ENCODE measurements at regions not wholly inside any gene's neighbourhood (a gene's known extent, or its start where the extent isn't known, plus 50 kb on each side); places are given as distances from the start of the nearest gene placed in this dataset.

GRCh38 chr1:188877668-188878067, 1600.0 kb downstream of the BRINP3 start:
- Mint-ChIP-seq H3K4me1 (no peaks in the 10 kb centered on the region), H3K27ac (no peak overlapping the region), H3K36me3 (no peaks in the 10 kb centered on the region), H3K4me3 (no peak overlapping the region), H3K9me3 (no peaks in the 10 kb centered on the region), H3K27me3 (no peaks in the 10 kb centered on the region)
- DNase-seq: no peak

GRCh38 chr1:188888386-188888785, 1589.3 kb downstream of the BRINP3 start:
- no peak overlapping the region for H3K4me3 Mint-ChIP-seq
- no peaks in the 10 kb centered on the region for H3K36me3 Mint-ChIP-seq
- no peak overlapping the region for H3K27ac Mint-ChIP-seq
- H3K9me3 Mint-ChIP-seq: peaks cover 7% of the 10 kb centered on the region
- no peaks in the 10 kb centered on the region for H3K27me3 Mint-ChIP-seq
- DNase-seq: no peak
- no peaks in the 10 kb centered on the region for H3K4me1 Mint-ChIP-seq

GRCh38 chr1:188889166-188889565, 1588.5 kb downstream of the BRINP3 start:
- Mint-ChIP-seq H3K4me1 (no peaks in the 10 kb centered on the region), H3K27me3 (no peaks in the 10 kb centered on the region), H3K4me3 (no peak overlapping the region), H3K27ac (no peak overlapping the region), H3K36me3 (no peaks in the 10 kb centered on the region), H3K9me3 (peaks cover 11% of the 10 kb centered on the region)
- DNase-seq: no peak

GRCh38 chr1:188891958-188892357, 1585.7 kb downstream of the BRINP3 start:
- H3K36me3 Mint-ChIP-seq: no peaks in the 10 kb centered on the region
- no peaks in the 10 kb centered on the region for H3K4me1 Mint-ChIP-seq
- H3K9me3 Mint-ChIP-seq: peaks cover 11% of the 10 kb centered on the region
- DNase-seq: no peak
- H3K27me3 Mint-ChIP-seq: no peaks in the 10 kb centered on the region
- no peak overlapping the region for H3K27ac Mint-ChIP-seq
- no peak overlapping the region for H3K4me3 Mint-ChIP-seq

- H3K4me1 Mint-ChIP-seq: no peaks in the 10 kb centered on the region
- H3K27ac Mint-ChIP-seq: no peak overlapping the region
- no peaks in the 10 kb centered on the region for H3K27me3 Mint-ChIP-seq
- H3K4me3 Mint-ChIP-seq: no peak overlapping the region
- no peaks in the 10 kb centered on the region for H3K36me3 Mint-ChIP-seq
- DNase-seq: no peak
- H3K9me3 Mint-ChIP-seq: peaks cover 10% of the 10 kb centered on the region
Measured at GRCh38 chr1:188895611-188896010, 1582.1 kb downstream of the BRINP3 start.

GRCh38 chr1:188903241-188903640, 1574.4 kb downstream of the BRINP3 start:
- no peaks in the 10 kb centered on the region for H3K4me1 Mint-ChIP-seq
- H3K27me3 Mint-ChIP-seq: no peaks in the 10 kb centered on the region
- no peak overlapping the region for H3K27ac Mint-ChIP-seq
- H3K4me3 Mint-ChIP-seq: no peak overlapping the region
- H3K36me3 Mint-ChIP-seq: no peaks in the 10 kb centered on the region
- peaks cover 6% of the 10 kb centered on the region for H3K9me3 Mint-ChIP-seq
- DNase-seq: no peak

GRCh38 chr1:188904201-188904600, 1573.5 kb downstream of the BRINP3 start:
- no peak for DNase-seq
- no peak overlapping the region for H3K27ac Mint-ChIP-seq
- no peak overlapping the region for H3K4me3 Mint-ChIP-seq
- H3K4me1 Mint-ChIP-seq: no peaks in the 10 kb centered on the region
- H3K36me3 Mint-ChIP-seq: no peaks in the 10 kb centered on the region
- no peaks in the 10 kb centered on the region for H3K27me3 Mint-ChIP-seq
- peaks cover 6% of the 10 kb centered on the region for H3K9me3 Mint-ChIP-seq

- DNase-seq: no peak
- peaks cover 4% of the 10 kb centered on the region for H3K9me3 Mint-ChIP-seq
- H3K4me1 Mint-ChIP-seq: no peaks in the 10 kb centered on the region
- no peaks in the 10 kb centered on the region for H3K27me3 Mint-ChIP-seq
- no peaks in the 10 kb centered on the region for H3K36me3 Mint-ChIP-seq
- no peak overlapping the region for H3K4me3 Mint-ChIP-seq
- no peak overlapping the region for H3K27ac Mint-ChIP-seq
Measured at GRCh38 chr1:188906921-188907641, 1570.6 kb downstream of the BRINP3 start.

GRCh38 chr1:188930382-188930781, 1547.3 kb downstream of the BRINP3 start:
- Mint-ChIP-seq H3K4me1 (no peaks in the 10 kb centered on the region), H3K4me3 (no peak overlapping the region), H3K27me3 (no peaks in the 10 kb centered on the region), H3K9me3 (peaks cover 2% of the 10 kb centered on the region), H3K27ac (no peak overlapping the region), H3K36me3 (no peaks in the 10 kb centered on the region)
- DNase-seq: no peak

GRCh38 chr1:188931506-188931905, 1546.2 kb downstream of the BRINP3 start:
- peaks cover 2% of the 10 kb centered on the region for H3K9me3 Mint-ChIP-seq
- H3K4me1 Mint-ChIP-seq: no peaks in the 10 kb centered on the region
- no peak for DNase-seq
- H3K27me3 Mint-ChIP-seq: no peaks in the 10 kb centered on the region
- no peaks in the 10 kb centered on the region for H3K36me3 Mint-ChIP-seq
- no peak overlapping the region for H3K4me3 Mint-ChIP-seq
- H3K27ac Mint-ChIP-seq: no peak overlapping the region

- Mint-ChIP-seq H3K9me3 (peaks cover 2% of the 10 kb centered on the region), H3K27ac (no peak overlapping the region), H3K27me3 (no peaks in the 10 kb centered on the region), H3K4me1 (no peaks in the 10 kb centered on the region), H3K36me3 (no peaks in the 10 kb centered on the region), H3K4me3 (no peak overlapping the region)
- DNase-seq: no peak
Measured at GRCh38 chr1:188937965-188938551, 1539.6 kb downstream of the BRINP3 start.

GRCh38 chr1:188941986-188942385, 1535.7 kb downstream of the BRINP3 start:
- Mint-ChIP-seq H3K4me1 (no peaks in the 10 kb centered on the region), H3K27me3 (no peaks in the 10 kb centered on the region), H3K27ac (no peak overlapping the region), H3K36me3 (no peaks in the 10 kb centered on the region), H3K9me3 (no peaks in the 10 kb centered on the region), H3K4me3 (no peak overlapping the region)
- no peak for DNase-seq

- H3K9me3 Mint-ChIP-seq: no peaks in the 10 kb centered on the region
- no peak overlapping the region for H3K4me3 Mint-ChIP-seq
- no peaks in the 10 kb centered on the region for H3K4me1 Mint-ChIP-seq
- DNase-seq: no peak
- H3K27ac Mint-ChIP-seq: no peak overlapping the region
- no peaks in the 10 kb centered on the region for H3K36me3 Mint-ChIP-seq
- H3K27me3 Mint-ChIP-seq: no peaks in the 10 kb centered on the region
Measured at GRCh38 chr1:188949701-188950100, 1528.0 kb downstream of the BRINP3 start.

- no peak for DNase-seq
- no peak overlapping the region for H3K4me3 Mint-ChIP-seq
- no peaks in the 10 kb centered on the region for H3K27me3 Mint-ChIP-seq
- H3K9me3 Mint-ChIP-seq: peaks cover 3% of the 10 kb centered on the region
- H3K4me1 Mint-ChIP-seq: no peaks in the 10 kb centered on the region
- no peak overlapping the region for H3K27ac Mint-ChIP-seq
- no peaks in the 10 kb centered on the region for H3K36me3 Mint-ChIP-seq
Measured at GRCh38 chr1:188958461-188959115, 1519.1 kb downstream of the BRINP3 start.

- Mint-ChIP-seq H3K9me3 (peaks cover 8% of the 10 kb centered on the region), H3K4me3 (no peak overlapping the region)
- no peak for DNase-seq
Measured at GRCh38 chr1:188986745-188987417, 1490.8 kb downstream of the BRINP3 start.

More at GRCh38 chr1:188986745-188987417, 1490.8 kb downstream of the BRINP3 start:
- H3K27ac Mint-ChIP-seq: no peak overlapping the region
- H3K4me1 Mint-ChIP-seq: no peaks in the 10 kb centered on the region
- no peaks in the 10 kb centered on the region for H3K27me3 Mint-ChIP-seq
- no peaks in the 10 kb centered on the region for H3K36me3 Mint-ChIP-seq

Measured in activated naive CD8-positive, alpha-beta T cell treated with anti-CD3 and anti-CD28 coated beads for 36 hours (primary cell).